NT2/D1 (cell line): ENCODE measurements at regions not wholly inside any gene's neighbourhood (a gene's known extent, or its start where the extent isn't known, plus 50 kb on each side); places are given as distances from the start of the nearest gene placed in this dataset.

Experiments used
- DNase-seq: peaks from one replicate; pipeline ENCODE4 v3.0.0-alpha.2; 2011; ENCODE audit warnings: low read depth, low spot score
- H3K27me3 ChIP-seq: 2 replicates; pipeline ENCODE4 v1.6.0; 2011; ENCODE audit warnings: mild to moderate bottlenecking; ENCODE audit not compliant: insufficient read length, insufficient read depth
- H3K36me3 ChIP-seq: 2 replicates; pipeline ENCODE4 v1.6.1; 2011; ENCODE audit warnings: mild to moderate bottlenecking, low read length, mixed read lengths; ENCODE audit not compliant: insufficient read depth, insufficient read length
- H3K4me1 ChIP-seq: 2 replicates; pipeline ENCODE4 v1.5.1; 2011; ENCODE audit not compliant: insufficient read depth, insufficient read length
- H3K4me3 ChIP-seq: 2 replicates; pipeline ENCODE4 v1.5.1; 2011; ENCODE audit warnings: low read depth; ENCODE audit not compliant: insufficient read length
- H3K9ac ChIP-seq: 2 replicates; pipeline ENCODE4 v1.6.0; 2011; ENCODE audit warnings: low read depth; ENCODE audit not compliant: insufficient read length
- H3K9me3 ChIP-seq: 2 replicates; pipeline ENCODE4 v1.5.1; 2011; ENCODE audit warnings: mild to moderate bottlenecking, low read length; ENCODE audit not compliant: insufficient read depth
- SUZ12 ChIP-seq: IDR thresholded peaks from 2 replicates; pipeline ENCODE4 v1.6.1; 2011; ENCODE audit not compliant: insufficient read length, insufficient read depth; ENCODE audit errors: extremely low read depth
- YY1 ChIP-seq: IDR thresholded peaks from 2 replicates; pipeline ENCODE4 v1.6.1; 2011; ENCODE audit not compliant: insufficient read length, insufficient read depth
- ZNF274 ChIP-seq: IDR thresholded peaks from 2 replicates; pipeline ENCODE4 v1.6.1; 2011; ENCODE audit warnings: mild to moderate bottlenecking, low read depth, low read length

GRCh38 chr22:47388331-47388730, 625.9 kb downstream of the TBC1D22A start:
- Histone ChIP-seq H3K9me3 (no peaks in the 10 kb centered on the region), H3K27me3 (peaks cover 2% of the 10 kb centered on the region), H3K4me3 (no peak overlapping the region), H3K4me1 (no peaks in the 10 kb centered on the region), H3K36me3 (no peaks in the 10 kb centered on the region), H3K9ac (no peak overlapping the region)
- no peak for DNase-seq
- TF ChIP-seq SUZ12 (no peak), ZNF274 (no peak), YY1 (no peak)

DNA sequence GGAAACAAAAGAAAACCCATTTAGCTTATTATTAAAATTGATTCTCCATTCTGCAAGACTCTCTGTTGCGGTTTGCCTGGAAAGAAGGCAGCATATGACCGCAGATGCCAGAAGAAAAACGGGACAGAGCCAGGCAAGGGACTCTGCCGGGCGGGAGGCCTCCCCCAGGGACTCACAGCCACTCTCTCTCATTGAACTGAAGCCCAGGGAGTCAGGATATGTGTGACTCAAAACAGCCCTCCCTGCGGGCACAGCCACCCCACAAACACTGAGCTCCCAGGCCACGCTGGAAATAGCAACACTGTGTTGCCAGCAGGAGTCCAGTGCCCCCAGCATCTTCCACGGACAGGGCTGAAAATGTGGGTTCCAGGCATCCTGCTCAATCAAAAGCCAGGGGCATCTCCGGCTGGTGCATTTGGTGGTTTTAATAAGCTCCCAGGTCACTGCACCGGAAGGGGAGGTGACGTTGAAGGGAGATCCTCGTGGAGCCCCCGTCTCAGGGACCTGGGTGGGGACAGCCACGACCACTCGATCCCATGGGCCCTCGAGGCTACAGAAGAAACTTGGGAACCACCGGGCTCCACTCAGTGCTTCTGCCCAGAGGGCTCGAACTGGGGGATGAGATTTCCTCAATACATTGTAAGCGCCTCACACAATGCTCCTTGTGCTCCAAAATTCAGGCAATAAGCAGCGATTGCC, 624.5 kb downstream of the TBC1D22A start:
- Histone ChIP-seq H3K9ac (no peak overlapping the region), H3K4me3 (no peak overlapping the region), H3K4me1 (no peaks in the 10 kb centered on the region), H3K9me3 (no peaks in the 10 kb centered on the region), H3K36me3 (no peaks in the 10 kb centered on the region), H3K27me3 (peaks cover 2% of the 10 kb centered on the region)
- no peak for TF ChIP-seq ZNF274
- DNase-seq = no peak

DNA sequence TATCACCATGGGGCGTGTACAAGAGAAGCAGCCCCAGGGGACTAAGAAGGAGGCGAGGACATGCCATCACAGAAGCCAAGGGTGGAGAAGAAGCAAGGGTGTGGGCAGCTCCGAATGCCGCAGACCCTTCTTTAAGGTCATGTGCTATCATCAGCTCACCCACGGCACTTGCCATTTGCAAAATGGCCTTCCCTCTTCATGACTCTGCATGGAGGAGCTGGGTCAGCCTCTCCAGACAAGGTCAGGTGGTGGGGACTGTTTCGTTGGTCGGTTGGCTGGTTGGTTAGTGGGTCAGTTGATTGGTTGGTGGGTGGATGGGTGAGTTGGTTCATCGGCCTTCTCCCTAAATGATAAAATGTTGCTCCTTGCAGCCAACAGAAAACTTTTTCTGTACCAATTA, 622.5 kb downstream of the TBC1D22A start:
- Histone ChIP-seq H3K4me1 (no peaks in the 10 kb centered on the region), H3K9me3 (no peaks in the 10 kb centered on the region), H3K36me3 (no peaks in the 10 kb centered on the region), H3K9ac (no peak overlapping the region), H3K27me3 (peaks cover 2% of the 10 kb centered on the region), H3K4me3 (no peak overlapping the region)
- no peak for DNase-seq
- TF ChIP-seq YY1 = no peak
- no peak for TF ChIP-seq SUZ12
- TF ChIP-seq ZNF274 = no peak

DNA sequence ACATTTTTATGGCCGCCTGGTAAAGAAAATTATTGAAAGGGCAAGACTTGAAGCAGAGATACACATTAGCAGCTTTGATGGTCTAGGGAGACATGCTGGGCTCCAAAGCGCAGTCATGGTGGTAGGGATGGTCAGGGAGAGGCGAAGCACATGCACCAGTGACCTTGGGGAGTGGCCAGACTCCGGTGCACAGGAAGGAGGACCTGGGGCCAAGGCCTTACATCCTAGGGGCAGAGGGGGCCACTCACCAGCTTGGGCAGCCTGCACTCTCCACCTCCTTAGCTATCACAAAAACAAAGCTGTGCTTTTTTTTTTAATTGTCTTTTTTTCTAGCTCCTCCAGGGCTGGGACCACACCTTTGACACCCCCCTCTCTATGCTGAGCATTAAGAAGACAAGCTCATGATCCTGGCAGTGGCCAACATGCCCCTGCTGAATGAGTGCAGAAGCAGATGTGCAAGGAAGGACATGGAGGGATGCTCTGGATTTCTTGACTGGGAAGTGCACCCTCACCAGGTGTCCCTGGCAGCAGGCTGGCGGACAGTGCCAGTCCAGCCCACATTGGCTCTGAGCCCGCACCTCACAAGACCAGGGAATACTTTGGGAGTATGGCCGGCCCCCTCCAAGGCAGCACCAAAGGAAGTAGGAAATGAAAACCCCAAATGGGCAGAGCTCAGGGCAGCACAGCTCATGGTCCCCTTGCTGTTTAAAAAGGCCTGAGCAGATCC, 619.9 kb downstream of the TBC1D22A start:
- TF ChIP-seq YY1 = no peak
- H3K4me1 ChIP-seq = no peaks in the 10 kb centered on the region
- no peak overlapping the region for H3K4me3 ChIP-seq
- no peaks in the 10 kb centered on the region for H3K9me3 ChIP-seq
- no peak for DNase-seq
- H3K9ac ChIP-seq = no peak overlapping the region
- no peaks in the 10 kb centered on the region for H3K36me3 ChIP-seq
- peaks cover 2% of the 10 kb centered on the region for H3K27me3 ChIP-seq

DNA sequence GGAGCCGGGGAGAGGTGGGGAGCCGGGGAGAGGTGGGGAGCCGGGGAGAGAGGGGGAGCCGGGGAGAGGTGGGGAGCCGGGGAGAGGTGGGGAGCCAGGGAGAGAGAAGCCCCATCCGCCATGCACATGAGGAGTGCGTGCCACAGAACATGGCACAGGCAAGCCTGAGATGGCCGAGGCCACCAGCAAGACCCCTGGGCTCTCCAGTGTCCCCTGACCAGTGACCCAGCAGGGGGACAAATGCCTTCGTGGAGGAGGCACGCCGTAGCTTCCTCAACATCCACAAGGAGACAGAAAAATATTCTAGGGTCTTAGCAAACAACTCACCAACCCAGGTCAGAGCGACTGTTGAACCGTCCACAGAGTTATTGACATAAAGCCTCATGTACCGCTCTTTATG, 618.8 kb downstream of the TBC1D22A start:
- Histone ChIP-seq H3K36me3 (no peaks in the 10 kb centered on the region), H3K4me3 (no peak overlapping the region), H3K27me3 (peaks cover 2% of the 10 kb centered on the region), H3K9ac (no peak overlapping the region), H3K9me3 (no peaks in the 10 kb centered on the region), H3K4me1 (no peaks in the 10 kb centered on the region)
- no peak for DNase-seq
- no peak for TF ChIP-seq SUZ12
- no peak for TF ChIP-seq ZNF274
- no peak for TF ChIP-seq YY1

- no peaks in the 10 kb centered on the region for H3K9me3 ChIP-seq
- TF ChIP-seq SUZ12 (no peak), ZNF274 (no peak), YY1 (no peak)
Measured at GRCh38 chr22:47380692-47381091, 618.2 kb downstream of the TBC1D22A start.

DNA sequence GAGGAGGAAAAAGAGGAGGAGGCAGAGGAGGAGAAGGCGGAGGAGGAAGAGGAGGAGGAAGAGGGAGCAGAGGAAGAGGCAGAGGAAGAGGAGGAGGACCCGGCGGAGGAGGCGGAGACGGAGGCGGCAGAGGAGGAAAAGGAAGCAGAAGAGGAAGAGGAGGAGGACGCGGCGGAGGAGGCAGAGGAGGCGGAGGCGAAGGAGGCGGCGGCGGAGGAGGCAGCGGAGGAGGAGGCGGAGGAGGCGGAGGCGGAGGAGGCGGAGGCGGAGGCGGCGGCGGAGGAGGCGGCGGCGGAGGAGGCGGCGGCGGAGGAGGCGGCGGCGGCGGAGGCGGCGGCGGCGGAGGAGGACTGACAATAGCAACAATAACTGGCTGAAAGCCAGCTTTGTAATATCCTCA, 616.6 kb downstream of the TBC1D22A start:
- no peak for DNase-seq
- Histone ChIP-seq H3K9me3 (no peaks in the 10 kb centered on the region), H3K9ac (no peak overlapping the region), H3K4me3 (no peak overlapping the region), H3K27me3 (no peaks in the 10 kb centered on the region), H3K4me1 (peaks cover 4% of the 10 kb centered on the region), H3K36me3 (no peaks in the 10 kb centered on the region)
- no peak for TF ChIP-seq YY1
- TF ChIP-seq ZNF274 = no peak
- no peak for TF ChIP-seq SUZ12

More at GRCh38 chr22:47380692-47381091, 618.2 kb downstream of the TBC1D22A start:
- no peaks in the 10 kb centered on the region for H3K36me3 ChIP-seq
- no peaks in the 10 kb centered on the region for H3K27me3 ChIP-seq
- H3K9ac ChIP-seq = no peak overlapping the region
- DNase-seq = no peak
- H3K4me1 ChIP-seq = no peaks in the 10 kb centered on the region
- H3K4me3 ChIP-seq = no peak overlapping the region
